K562 (cell line): ENCODE measurements at regions not wholly inside any gene's neighbourhood (a gene's known extent, or its start where the extent isn't known, plus 50 kb on each side); places are given as distances from the start of the nearest gene placed in this dataset.

Source experiments
- CREM ChIP-seq: IDR thresholded peaks from 2 replicates; pipeline ENCODE4 v1.6.1; 2014; ENCODE audit warnings: antibody characterized with exemption, low read depth
- MAFG ChIP-seq: fragments of 450-650 bp; conservative IDR thresholded peaks from 2 replicates; pipeline ENCODE4 v1.6.1; 2016; ENCODE audit warnings: missing genetic modification characterization, missing compliant biosample characterization
- MAX ChIP-seq: sonication (generic); formaldehyde crosslinking; IDR thresholded peaks from 2 replicates; pipeline ENCODE4 v1.9.0; 2022; ENCODE audit warnings: mild to moderate bottlenecking, missing genetic modification reagents
- MTA1 ChIP-seq: fragments of 450-650 bp; IDR thresholded peaks from 2 replicates; pipeline ENCODE4 v1.6.1; 2017; ENCODE audit warnings: borderline replicate concordance
- SMARCE1 ChIP-seq: fragments of 450-650 bp; IDR thresholded peaks from 2 replicates; pipeline ENCODE4 v1.7.1; 2016; ENCODE audit warnings: mild to moderate bottlenecking
- ZBTB7A ChIP-seq: IDR thresholded peaks from 2 replicates; pipeline ENCODE4 v1.6.1; 2011; ENCODE audit warnings: low read depth, mild to moderate bottlenecking, low read length, moderate library complexity, borderline replicate concordance; ENCODE audit not compliant: control insufficient read depth
- ZKSCAN1 ChIP-seq: fragments of 150-350 bp; IDR thresholded peaks from 2 replicates; pipeline ENCODE4 v1.6.1; 2016; ENCODE audit warnings: low read depth, low read length
- ZNF274 ChIP-seq: IDR thresholded peaks from 2 replicates; pipeline ENCODE4 v1.6.1; 2011; ENCODE audit warnings: low read depth, mild to moderate bottlenecking, low read length, moderate library complexity, borderline replicate concordance

- TF ChIP-seq MAX = no peak
- no peak for TF ChIP-seq ZKSCAN1
- no peak for TF ChIP-seq ZNF274
- no peak for TF ChIP-seq MAFG (tag)
- no peak for TF ChIP-seq MTA1
- TF ChIP-seq SMARCE1 = no peak
- no peak for TF ChIP-seq ZBTB7A
- TF ChIP-seq CREM = no peak
Measured at GRCh38 chr4:175905925-175906324, 93.9 kb upstream of the GPM6A start.
